H1 (cell line): ENCODE measurements at regions not wholly inside any gene's neighbourhood (a gene's known extent, or its start where the extent isn't known, plus 50 kb on each side); places are given as distances from the start of the nearest gene placed in this dataset.

ENCODE experiments used
- KDM1A ChIP-seq: fragments of 200-600, 300-600 bp; sonication (generic); IDR thresholded peaks from 2 replicates; pipeline ENCODE4 v1.7.1; 2016; ENCODE audit warnings: mild to moderate bottlenecking, low read length, borderline replicate concordance
- POLR2AphosphoS5 ChIP-seq: IDR thresholded peaks from 2 replicates; pipeline ENCODE4 v1.6.1; 2011; ENCODE audit warnings: low read depth, low read length
- POU5F1 ChIP-seq: IDR thresholded peaks from 2 replicates; pipeline ENCODE4 v1.6.1; 2011; ENCODE audit warnings: low read depth, mild to moderate bottlenecking, low read length, moderate library complexity
- RFX5 ChIP-seq: IDR thresholded peaks from 2 replicates; pipeline ENCODE4 v1.6.1; 2011; ENCODE audit warnings: low read depth, low read length, improper control_type of control experiment, borderline replicate concordance
- SIX5 ChIP-seq: IDR thresholded peaks from 2 replicates; pipeline ENCODE4 v1.6.1; 2011; ENCODE audit warnings: mild to moderate bottlenecking, low read depth, low read length
- SRF ChIP-seq: IDR thresholded peaks from 2 replicates; pipeline ENCODE4 v1.6.1; 2011; ENCODE audit warnings: mild to moderate bottlenecking, low read depth, low read length, moderate library complexity
- TCF12 ChIP-seq: IDR thresholded peaks from 2 replicates; pipeline ENCODE4 v1.6.1; 2011; ENCODE audit warnings: low read depth, mild to moderate bottlenecking, low read length
- TF ChIP-seq, protein P1 (sequence below): fragments of 300-600 bp; sonication (generic); IDR thresholded peaks from 2 replicates; pipeline ENCODE4 v1.7.1; 2012; ENCODE audit warnings: low read length, moderate library complexity, mild to moderate bottlenecking, inconsistent platforms; ENCODE audit not compliant: insufficient replicate concordance
- TF ChIP-seq, protein P2 (sequence below): IDR thresholded peaks from 2 replicates; pipeline ENCODE4 v1.6.1; 2012; ENCODE audit warnings: low read length, inconsistent platforms

- TF ChIP-seq, protein P1, sequence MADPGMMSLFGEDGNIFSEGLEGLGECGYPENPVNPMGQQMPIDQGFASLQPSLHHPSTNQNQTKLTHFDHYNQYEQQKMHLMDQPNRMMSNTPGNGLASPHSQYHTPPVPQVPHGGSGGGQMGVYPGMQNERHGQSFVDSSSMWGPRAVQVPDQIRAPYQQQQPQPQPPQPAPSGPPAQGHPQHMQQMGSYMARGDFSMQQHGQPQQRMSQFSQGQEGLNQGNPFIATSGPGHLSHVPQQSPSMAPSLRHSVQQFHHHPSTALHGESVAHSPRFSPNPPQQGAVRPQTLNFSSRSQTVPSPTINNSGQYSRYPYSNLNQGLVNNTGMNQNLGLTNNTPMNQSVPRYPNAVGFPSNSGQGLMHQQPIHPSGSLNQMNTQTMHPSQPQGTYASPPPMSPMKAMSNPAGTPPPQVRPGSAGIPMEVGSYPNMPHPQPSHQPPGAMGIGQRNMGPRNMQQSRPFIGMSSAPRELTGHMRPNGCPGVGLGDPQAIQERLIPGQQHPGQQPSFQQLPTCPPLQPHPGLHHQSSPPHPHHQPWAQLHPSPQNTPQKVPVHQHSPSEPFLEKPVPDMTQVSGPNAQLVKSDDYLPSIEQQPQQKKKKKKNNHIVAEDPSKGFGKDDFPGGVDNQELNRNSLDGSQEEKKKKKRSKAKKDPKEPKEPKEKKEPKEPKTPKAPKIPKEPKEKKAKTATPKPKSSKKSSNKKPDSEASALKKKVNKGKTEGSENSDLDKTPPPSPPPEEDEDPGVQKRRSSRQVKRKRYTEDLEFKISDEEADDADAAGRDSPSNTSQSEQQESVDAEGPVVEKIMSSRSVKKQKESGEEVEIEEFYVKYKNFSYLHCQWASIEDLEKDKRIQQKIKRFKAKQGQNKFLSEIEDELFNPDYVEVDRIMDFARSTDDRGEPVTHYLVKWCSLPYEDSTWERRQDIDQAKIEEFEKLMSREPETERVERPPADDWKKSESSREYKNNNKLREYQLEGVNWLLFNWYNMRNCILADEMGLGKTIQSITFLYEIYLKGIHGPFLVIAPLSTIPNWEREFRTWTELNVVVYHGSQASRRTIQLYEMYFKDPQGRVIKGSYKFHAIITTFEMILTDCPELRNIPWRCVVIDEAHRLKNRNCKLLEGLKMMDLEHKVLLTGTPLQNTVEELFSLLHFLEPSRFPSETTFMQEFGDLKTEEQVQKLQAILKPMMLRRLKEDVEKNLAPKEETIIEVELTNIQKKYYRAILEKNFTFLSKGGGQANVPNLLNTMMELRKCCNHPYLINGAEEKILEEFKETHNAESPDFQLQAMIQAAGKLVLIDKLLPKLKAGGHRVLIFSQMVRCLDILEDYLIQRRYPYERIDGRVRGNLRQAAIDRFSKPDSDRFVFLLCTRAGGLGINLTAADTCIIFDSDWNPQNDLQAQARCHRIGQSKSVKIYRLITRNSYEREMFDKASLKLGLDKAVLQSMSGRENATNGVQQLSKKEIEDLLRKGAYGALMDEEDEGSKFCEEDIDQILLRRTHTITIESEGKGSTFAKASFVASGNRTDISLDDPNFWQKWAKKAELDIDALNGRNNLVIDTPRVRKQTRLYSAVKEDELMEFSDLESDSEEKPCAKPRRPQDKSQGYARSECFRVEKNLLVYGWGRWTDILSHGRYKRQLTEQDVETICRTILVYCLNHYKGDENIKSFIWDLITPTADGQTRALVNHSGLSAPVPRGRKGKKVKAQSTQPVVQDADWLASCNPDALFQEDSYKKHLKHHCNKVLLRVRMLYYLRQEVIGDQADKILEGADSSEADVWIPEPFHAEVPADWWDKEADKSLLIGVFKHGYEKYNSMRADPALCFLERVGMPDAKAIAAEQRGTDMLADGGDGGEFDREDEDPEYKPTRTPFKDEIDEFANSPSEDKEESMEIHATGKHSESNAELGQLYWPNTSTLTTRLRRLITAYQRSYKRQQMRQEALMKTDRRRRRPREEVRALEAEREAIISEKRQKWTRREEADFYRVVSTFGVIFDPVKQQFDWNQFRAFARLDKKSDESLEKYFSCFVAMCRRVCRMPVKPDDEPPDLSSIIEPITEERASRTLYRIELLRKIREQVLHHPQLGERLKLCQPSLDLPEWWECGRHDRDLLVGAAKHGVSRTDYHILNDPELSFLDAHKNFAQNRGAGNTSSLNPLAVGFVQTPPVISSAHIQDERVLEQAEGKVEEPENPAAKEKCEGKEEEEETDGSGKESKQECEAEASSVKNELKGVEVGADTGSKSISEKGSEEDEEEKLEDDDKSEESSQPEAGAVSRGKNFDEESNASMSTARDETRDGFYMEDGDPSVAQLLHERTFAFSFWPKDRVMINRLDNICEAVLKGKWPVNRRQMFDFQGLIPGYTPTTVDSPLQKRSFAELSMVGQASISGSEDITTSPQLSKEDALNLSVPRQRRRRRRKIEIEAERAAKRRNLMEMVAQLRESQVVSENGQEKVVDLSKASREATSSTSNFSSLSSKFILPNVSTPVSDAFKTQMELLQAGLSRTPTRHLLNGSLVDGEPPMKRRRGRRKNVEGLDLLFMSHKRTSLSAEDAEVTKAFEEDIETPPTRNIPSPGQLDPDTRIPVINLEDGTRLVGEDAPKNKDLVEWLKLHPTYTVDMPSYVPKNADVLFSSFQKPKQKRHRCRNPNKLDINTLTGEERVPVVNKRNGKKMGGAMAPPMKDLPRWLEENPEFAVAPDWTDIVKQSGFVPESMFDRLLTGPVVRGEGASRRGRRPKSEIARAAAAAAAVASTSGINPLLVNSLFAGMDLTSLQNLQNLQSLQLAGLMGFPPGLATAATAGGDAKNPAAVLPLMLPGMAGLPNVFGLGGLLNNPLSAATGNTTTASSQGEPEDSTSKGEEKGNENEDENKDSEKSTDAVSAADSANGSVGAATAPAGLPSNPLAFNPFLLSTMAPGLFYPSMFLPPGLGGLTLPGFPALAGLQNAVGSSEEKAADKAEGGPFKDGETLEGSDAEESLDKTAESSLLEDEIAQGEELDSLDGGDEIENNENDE, result no peak
- TF ChIP-seq TCF12 (no peak), RFX5 (no peak), SRF (no peak), SIX5 (no peak), POU5F1 (no peak), KDM1A (no peak), POLR2AphosphoS5 (no peak)
- TF ChIP-seq, protein P2, sequence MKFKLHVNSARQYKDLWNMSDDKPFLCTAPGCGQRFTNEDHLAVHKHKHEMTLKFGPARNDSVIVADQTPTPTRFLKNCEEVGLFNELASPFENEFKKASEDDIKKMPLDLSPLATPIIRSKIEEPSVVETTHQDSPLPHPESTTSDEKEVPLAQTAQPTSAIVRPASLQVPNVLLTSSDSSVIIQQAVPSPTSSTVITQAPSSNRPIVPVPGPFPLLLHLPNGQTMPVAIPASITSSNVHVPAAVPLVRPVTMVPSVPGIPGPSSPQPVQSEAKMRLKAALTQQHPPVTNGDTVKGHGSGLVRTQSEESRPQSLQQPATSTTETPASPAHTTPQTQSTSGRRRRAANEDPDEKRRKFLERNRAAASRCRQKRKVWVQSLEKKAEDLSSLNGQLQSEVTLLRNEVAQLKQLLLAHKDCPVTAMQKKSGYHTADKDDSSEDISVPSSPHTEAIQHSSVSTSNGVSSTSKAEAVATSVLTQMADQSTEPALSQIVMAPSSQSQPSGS, result no peak
- TF ChIP-seq, all 59 proteins: peak for 0
Observed at GRCh38 chr5:60446917-60447316, 253.0 kb downstream of the DEPDC1B start (continued).
